ENCODE measurements at regions not wholly inside any gene's neighbourhood (a gene's known extent, or its start where the extent isn't known, plus 50 kb on each side); places are given as distances from the start of the nearest gene placed in this dataset.

GRCh38 chr15:25188551-25189101 is 233.8 kb downstream of the SNRPN start:
- Histone ChIP-seq H3K36me3 (no peaks in the 10 kb centered on the region), H3K27me3 (no peaks in the 10 kb centered on the region), H3K4me3 (no peak overlapping the region), H3K9me3 (peaks cover 0 to 100% (median 0%) of the 10 kb centered on the region in 4 donors), H3K27ac (no peak overlapping the region), H3K4me1 (no peaks in the 10 kb centered on the region)
- TF ChIP-seq CTCF (IDR thresholded peaks at IDR 0.05) (no peak), POLR2A (IDR thresholded peaks at IDR 0.05) (no peak), EP300 (IDR thresholded peaks at IDR 0.05) (no peak)
- WGBS, 2 donors = 70 to 86% methylated on average over 3 to 7 of the region's 7 CpGs
- DNase-seq (ENCODE audit: low spot score in 2 of 2) = no peak

- peaks cover 0 to 100% (median 0%) of the 10 kb centered on the region in 4 donors for H3K9me3 ChIP-seq
- TF ChIP-seq CTCF (IDR thresholded peaks at IDR 0.05) (no peak), POLR2A (IDR thresholded peaks at IDR 0.05) (no peak), EP300 (IDR thresholded peaks at IDR 0.05) (no peak)
- no peaks in the 10 kb centered on the region for H3K27me3 ChIP-seq
- H3K27ac ChIP-seq = no peak overlapping the region
- no peaks in the 10 kb centered on the region for H3K4me1 ChIP-seq
- H3K4me3 ChIP-seq = no peak overlapping the region
- DNase-seq (ENCODE audit: low spot score in 2 of 2) = no peak
- no peaks in the 10 kb centered on the region for H3K36me3 ChIP-seq
- 67 to 77% methylated on average over 4 to 11 of the region's 11 CpGs for WGBS, 2 donors
These were observed 234.8 kb downstream of the SNRPN start for GRCh38 chr15:25189551-25189950.

GRCh38 chr15:25192651-25193050 is 237.9 kb downstream of the SNRPN start:
- Histone ChIP-seq H3K4me1 (no peaks in the 10 kb centered on the region), H3K27ac (no peak overlapping the region), H3K4me3 (no peak overlapping the region), H3K9me3 (peaks cover 0 to 100% (median 0%) of the 10 kb centered on the region in 4 donors), H3K36me3 (no peaks in the 10 kb centered on the region), H3K27me3 (no peaks in the 10 kb centered on the region)
- no peak for TF ChIP-seq CTCF (IDR thresholded peaks at IDR 0.05)
- TF ChIP-seq POLR2A (IDR thresholded peaks at IDR 0.05) = no peak
- 79 to 94% methylated on average over 8 to 10 of the region's 11 CpGs for WGBS, 2 donors
- DNase-seq (ENCODE audit: low spot score in 2 of 2) = no peak

GRCh38 chr15:25207369-25207768 is 231.5 kb downstream of the UBE3A start:
- TF ChIP-seq EP300 (IDR thresholded peaks at IDR 0.05) = no peak
- TF ChIP-seq POLR2A (IDR thresholded peaks at IDR 0.05) = no peak
- no peak for TF ChIP-seq CTCF (IDR thresholded peaks at IDR 0.05)
- H3K4me1 ChIP-seq = no peaks in the 10 kb centered on the region
- H3K27ac ChIP-seq = no peak overlapping the region
- H3K4me3 ChIP-seq = no peak overlapping the region
- no peaks in the 10 kb centered on the region for H3K36me3 ChIP-seq
- H3K27me3 ChIP-seq = no peaks in the 10 kb centered on the region
- DNase-seq (ENCODE audit: low spot score in 2 of 2) = no peak
- 75 to 92% methylated on average over 5 of the region's 5 CpGs for WGBS, 2 donors
- peaks cover 0 to 92% (median 0%) of the 10 kb centered on the region in 4 donors for H3K9me3 ChIP-seq

GRCh38 chr15:25208735-25209134 is 230.1 kb downstream of the UBE3A start:
- no peak for DNase-seq (ENCODE audit: low spot score in 2 of 2)
- Histone ChIP-seq H3K4me1 (no peaks in the 10 kb centered on the region), H3K4me3 (no peak overlapping the region), H3K27me3 (no peaks in the 10 kb centered on the region), H3K36me3 (no peaks in the 10 kb centered on the region), H3K9me3 (peaks cover 0 to 92% (median 0%) of the 10 kb centered on the region in 4 donors), H3K27ac (no peak overlapping the region)
- TF ChIP-seq CTCF (IDR thresholded peaks at IDR 0.05) (no peak), POLR2A (IDR thresholded peaks at IDR 0.05) (no peak), EP300 (IDR thresholded peaks at IDR 0.05) (no peak)
- 74 to 80% methylated on average over 3 to 5 of the region's 7 CpGs for WGBS, 2 donors

All from tibial nerve (tissue), 4 donors.